ENCODE measurements at regions not wholly inside any gene's neighbourhood (a gene's known extent, or its start where the extent isn't known, plus 50 kb on each side); places are given as distances from the start of the nearest gene placed in this dataset.

DNA sequence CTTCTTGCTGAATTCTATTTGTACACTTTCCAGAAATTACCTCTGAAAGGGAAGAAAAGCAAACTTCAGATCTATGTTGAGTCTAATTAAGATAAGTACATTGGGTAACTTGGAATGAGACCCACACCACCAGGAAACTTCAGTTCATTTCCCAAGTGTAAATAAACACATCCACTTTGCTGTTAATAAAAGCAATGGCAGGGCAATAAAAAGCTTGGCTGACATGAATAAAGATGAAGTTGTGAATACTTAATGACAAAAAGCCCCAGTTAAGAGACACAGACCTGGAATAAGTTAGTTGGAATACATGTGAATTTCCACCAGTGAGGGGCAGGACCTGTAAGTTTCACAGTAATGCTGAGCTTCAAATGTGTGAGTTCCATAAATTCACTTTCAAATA is 83.3 kb downstream of the MEX3B start:
- TF ChIP-seq RAD21 (conservative IDR thresholded peaks at IDR 0.05 in 1 of 2, IDR thresholded peaks at IDR 0.05 in 1 of 2) = no peak
- TF ChIP-seq JUN (IDR thresholded peaks at IDR 0.05) = no peak
- no peak for TF ChIP-seq POLR2A (IDR thresholded peaks at IDR 0.05; ENCODE audit: low read length)
- no peak for TF ChIP-seq RCOR1 (IDR thresholded peaks at IDR 0.05; ENCODE audit: low read depth, low read length)
- no peak for TF ChIP-seq CTCF (IDR thresholded peaks at IDR 0.05)
- TF ChIP-seq KDM1A (IDR thresholded peaks at IDR 0.05; ENCODE audit: low read depth) = no peak
- TF ChIP-seq, protein P1, sequence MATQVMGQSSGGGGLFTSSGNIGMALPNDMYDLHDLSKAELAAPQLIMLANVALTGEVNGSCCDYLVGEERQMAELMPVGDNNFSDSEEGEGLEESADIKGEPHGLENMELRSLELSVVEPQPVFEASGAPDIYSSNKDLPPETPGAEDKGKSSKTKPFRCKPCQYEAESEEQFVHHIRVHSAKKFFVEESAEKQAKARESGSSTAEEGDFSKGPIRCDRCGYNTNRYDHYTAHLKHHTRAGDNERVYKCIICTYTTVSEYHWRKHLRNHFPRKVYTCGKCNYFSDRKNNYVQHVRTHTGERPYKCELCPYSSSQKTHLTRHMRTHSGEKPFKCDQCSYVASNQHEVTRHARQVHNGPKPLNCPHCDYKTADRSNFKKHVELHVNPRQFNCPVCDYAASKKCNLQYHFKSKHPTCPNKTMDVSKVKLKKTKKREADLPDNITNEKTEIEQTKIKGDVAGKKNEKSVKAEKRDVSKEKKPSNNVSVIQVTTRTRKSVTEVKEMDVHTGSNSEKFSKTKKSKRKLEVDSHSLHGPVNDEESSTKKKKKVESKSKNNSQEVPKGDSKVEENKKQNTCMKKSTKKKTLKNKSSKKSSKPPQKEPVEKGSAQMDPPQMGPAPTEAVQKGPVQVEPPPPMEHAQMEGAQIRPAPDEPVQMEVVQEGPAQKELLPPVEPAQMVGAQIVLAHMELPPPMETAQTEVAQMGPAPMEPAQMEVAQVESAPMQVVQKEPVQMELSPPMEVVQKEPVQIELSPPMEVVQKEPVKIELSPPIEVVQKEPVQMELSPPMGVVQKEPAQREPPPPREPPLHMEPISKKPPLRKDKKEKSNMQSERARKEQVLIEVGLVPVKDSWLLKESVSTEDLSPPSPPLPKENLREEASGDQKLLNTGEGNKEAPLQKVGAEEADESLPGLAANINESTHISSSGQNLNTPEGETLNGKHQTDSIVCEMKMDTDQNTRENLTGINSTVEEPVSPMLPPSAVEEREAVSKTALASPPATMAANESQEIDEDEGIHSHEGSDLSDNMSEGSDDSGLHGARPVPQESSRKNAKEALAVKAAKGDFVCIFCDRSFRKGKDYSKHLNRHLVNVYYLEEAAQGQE (IDR thresholded peaks at IDR 0.05) = no peak
- no peak for TF ChIP-seq MYC (IDR thresholded peaks at IDR 0.05; ENCODE audit: borderline replicate concordance, low read length)

All from A549 (cell line).